GM19452 (cell line): ENCODE measurements at regions not wholly inside any gene's neighbourhood (a gene's known extent, or its start where the extent isn't known, plus 50 kb on each side); places are given as distances from the start of the nearest gene placed in this dataset.
"Not testable (repeated sequence)": the region's sequence is repeated elsewhere in the genome, so short reads cannot be mapped to it uniquely, and the experiment has no call there.

Experiments
- ATAC-seq: cut with Tn5 transposase; IDR thresholded peaks from one replicate; pipeline ENCODE4 v1.9.1; 2021; ENCODE audit not compliant: unreplicated experiment

GRCh38 chrX:87236830-87237440 is 280.7 kb upstream of the KLHL4 start:
- no peak for ATAC-seq

GRCh38 chrX:87265518-87265917 is 252.1 kb upstream of the KLHL4 start:
- ATAC-seq = no peak

GRCh38 chrX:87272491-87272890 is 245.1 kb upstream of the KLHL4 start:
- no peak for ATAC-seq

- no peak for ATAC-seq
Measured at GRCh38 chrX:87299563-87300160, 217.9 kb upstream of the KLHL4 start.

GRCh38 chrX:87310780-87311179 is 206.8 kb upstream of the KLHL4 start:
- ATAC-seq = no peak

GRCh38 chrX:87327267-87327666 is 190.3 kb upstream of the KLHL4 start:
- ATAC-seq = no peak

GRCh38 chrX:87337267-87337666 is 180.3 kb upstream of the KLHL4 start:
- no peak for ATAC-seq

GRCh38 chrX:87338510-87338909 is 179.1 kb upstream of the KLHL4 start:
- ATAC-seq = peak; percentile 51

- ATAC-seq = no peak
Measured at GRCh38 chrX:87370865-87371264, 146.7 kb upstream of the KLHL4 start.

GRCh38 chrX:87374324-87374723 is 143.3 kb upstream of the KLHL4 start:
- no peak for ATAC-seq

- no peak for ATAC-seq
Measured at GRCh38 chrX:87376896-87377295, 140.7 kb upstream of the KLHL4 start.

- no peak for ATAC-seq
Measured at GRCh38 chrX:87388381-87388780, 129.2 kb upstream of the KLHL4 start.

GRCh38 chrX:87391742-87392141 is 125.9 kb upstream of the KLHL4 start:
- no peak for ATAC-seq

GRCh38 chrX:87392369-87392768 is 125.2 kb upstream of the KLHL4 start:
- no peak for ATAC-seq

GRCh38 chrX:87397103-87397886 is 120.3 kb upstream of the KLHL4 start:
- no peak for ATAC-seq

GRCh38 chrX:87402256-87402655 is 115.3 kb upstream of the KLHL4 start:
- ATAC-seq = no peak

GRCh38 chrX:87403551-87403950 is 114.1 kb upstream of the KLHL4 start:
- ATAC-seq = no peak

GRCh38 chrX:87409113-87409841 is 108.3 kb upstream of the KLHL4 start:
- no peak for ATAC-seq

GRCh38 chrX:87425618-87426017 is 92.0 kb upstream of the KLHL4 start:
- no peak for ATAC-seq

- ATAC-seq = no peak
Measured at GRCh38 chrX:87434618-87435017, 83.0 kb upstream of the KLHL4 start.

GRCh38 chrX:87448613-87449012 is 69.0 kb upstream of the KLHL4 start:
- not testable (repeated sequence) for ATAC-seq

GRCh38 chrX:87465757-87466156 is 51.8 kb upstream of the KLHL4 start:
- not testable (repeated sequence) for ATAC-seq
